Heart right ventricle (tissue), 16 donors: ENCODE measurements at regions not wholly inside any gene's neighbourhood (a gene's known extent, or its start where the extent isn't known, plus 50 kb on each side); places are given as distances from the start of the nearest gene placed in this dataset.

ENCODE experiments used
- ATAC-seq, 8 donors: fragments of 200-7000 bp; cut with Tn5 transposase; one replicate each; pipeline ENCODE4 v1.9.1; 2020; ENCODE audit warnings: mild to moderate bottlenecking in 8 of 8, moderate library complexity in 8 of 8, moderate number of reproducible peaks in 1 of 8
- DNase-seq, 2 donors: peaks; one replicate each; pipeline ENCODE4 v3.0.0-alpha.2; 2020
- H3K27ac ChIP-seq, 10 donors: fragments of 200-600 bp; sonication (generic) in 2 of 10; one replicate each; pipeline versions ENCODE4 v1.5.0 to v1.8.0; 2020 to 2022; ENCODE audit warnings: mild to moderate bottlenecking in 3 of 10
- H3K27me3 ChIP-seq, 7 donors: fragments of 200-600 bp; one replicate each; pipeline ENCODE4 v1.8.0; 2021 to 2022; ENCODE audit warnings: mild to moderate bottlenecking in 2 of 7
- H3K36me3 ChIP-seq, 9 donors: fragments of 200-600 bp; sonication (generic) in 1 of 9; one replicate each; pipeline versions ENCODE4 v1.5.0 to v1.8.0; 2020 to 2022; ENCODE audit warnings: mild to moderate bottlenecking in 2 of 9
- H3K4me1 ChIP-seq, 9 donors: fragments of 200-600 bp; sonication (generic) in 1 of 9; one replicate each; pipeline versions ENCODE4 v1.5.0 to v1.8.0; 2020 to 2022; ENCODE audit warnings: mild to moderate bottlenecking in 4 of 9
- H3K4me3 ChIP-seq, 10 donors: fragments of 200-600 bp; sonication (generic) in 2 of 10; one replicate each; pipeline versions ENCODE4 v1.5.0 to v1.8.0; 2020 to 2022; ENCODE audit warnings: mild to moderate bottlenecking in 7 of 10, moderate library complexity in 2 of 10
- H3K9me3 ChIP-seq, 11 donors: fragments of 200-600 bp in 10 of 11; sonication (generic) in 2 of 11; one replicate each; pipeline versions ENCODE4 v1.5.0 to v1.8.0; 2013 to 2022; ENCODE audit warnings: mild to moderate bottlenecking in 2 of 11, control low read depth in 1 of 11, moderate library complexity in 1 of 11
- CTCF ChIP-seq, 9 donors: fragments of 200-600 bp; sonication (generic) in 2 of 9; IDR thresholded peaks; one replicate each; pipeline versions ENCODE4 v1.5.0 to v1.8.0; 2021 to 2022; ENCODE audit warnings: antibody characterized with exemption in 9 of 9, mild to moderate bottlenecking in 5 of 9, moderate library complexity in 1 of 9
- WGBS, 2 donors: extraction: QIAGEN DNeasy Blood & Tissue Kit; methylation state at CpG; one replicate each; pipeline ENCODE4 v1.1.7; 2013; ENCODE audit warnings: inconsistent platforms in 1 of 2; 5-methylcytosine and 5-hydroxymethylcytosine counted together
- intact Hi-C, 10 donors: fragments of 100-400 bp; cut with DNase I; formaldehyde crosslinking; loops; one replicate each; pipeline versions ENCODE4 v1.11.1 to v1.14.2; 2022
- donor health status: Arrhythmogenic right ventricular cardiomyopathy.
- donor health status: ischemic (EF 13 %, LVEDD 7.1; RV severe dilation, severe dysfunction).
- donor health status: healthy with polysubstance abuse.
- donor health status: DM: no; HTN: yes; CAD: no.
- donor health status: DM: no; HTN: no; CAD: no.
- donor health status: ischemic (EF 25% LVEDD 6.9; RV normal size, moderate dysfunction).
- donor health status: ischemic (EF 25% LVEDD 5.7; RV mildly dilated, moderate dysfunction).
- donor health status: healthy.
- donor health status: DM: yes; HTN: yes; CAD: no.
- donor health status: Ischemic cardiomyopathy.
- donor health status: ischemic (EF 35%, LVEDD 5.7; RV mildly dilated, moderate dysfunction).
- donor health status: nonischemic (EF 11% LVEDD 7.7; RV severe dilation, severe dysfunction).
- donor health status: DM: yes; HTN: yes; CAD: no.
- donor health status: PGD.
- donor health status: ischemic (EF 29% LVEDD 5.4; RV normal size, mild dysfunction).
- donor health status: nonischemic (EF 23%, LVEDD 6.1; RV moderate dilation, normal function).

GRCh38 chr12:22799503-22799902 is 174.5 kb downstream of the ETNK1 start:
- ATAC-seq, result no peak
- H3K9me3 ChIP-seq, result peaks cover 0 to 6% (median 0%) of the 10 kb centered on the region in 11 donors
- intact Hi-C loops, result no loop called here

DNA sequence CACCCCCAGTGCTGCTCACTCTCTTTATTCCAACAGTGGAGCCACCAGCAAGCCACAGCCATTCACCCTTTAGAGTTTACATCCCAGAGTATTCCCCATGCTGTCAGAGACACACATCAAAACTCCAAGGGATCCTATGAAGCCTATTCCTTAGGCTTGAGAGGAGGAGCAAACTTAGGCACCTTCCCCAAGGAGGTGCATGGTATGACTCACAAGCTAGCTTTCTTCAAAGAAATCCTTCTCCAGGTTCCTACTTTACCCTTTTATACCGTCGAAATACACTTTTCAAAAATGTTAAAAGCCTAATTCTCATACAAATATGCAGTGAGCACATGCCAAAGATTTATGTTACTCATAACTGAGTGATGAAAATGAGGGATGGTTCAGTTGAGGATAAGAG is 175.4 kb downstream of the ETNK1 start:
- ATAC-seq, result no peak
- intact Hi-C loops, result no loop called here
- H3K36me3 ChIP-seq, result no peaks in the 10 kb centered on the region

More at GRCh38 chr12:22799503-22799902, 174.5 kb downstream of the ETNK1 start:
- H3K27me3 ChIP-seq, result no peaks in the 10 kb centered on the region
- no peaks in the 10 kb centered on the region for H3K36me3 ChIP-seq
- no peak overlapping the region for H3K27ac ChIP-seq
- no peaks in the 10 kb centered on the region for H3K4me1 ChIP-seq
- WGBS, 2 donors, result 80 to 82% methylated on average over 2 of the region's 2 CpGs
- no peak overlapping the region for H3K4me3 ChIP-seq
- no peak for TF ChIP-seq CTCF (IDR thresholded peaks at IDR 0.05)
- DNase-seq, result no peak

DNA sequence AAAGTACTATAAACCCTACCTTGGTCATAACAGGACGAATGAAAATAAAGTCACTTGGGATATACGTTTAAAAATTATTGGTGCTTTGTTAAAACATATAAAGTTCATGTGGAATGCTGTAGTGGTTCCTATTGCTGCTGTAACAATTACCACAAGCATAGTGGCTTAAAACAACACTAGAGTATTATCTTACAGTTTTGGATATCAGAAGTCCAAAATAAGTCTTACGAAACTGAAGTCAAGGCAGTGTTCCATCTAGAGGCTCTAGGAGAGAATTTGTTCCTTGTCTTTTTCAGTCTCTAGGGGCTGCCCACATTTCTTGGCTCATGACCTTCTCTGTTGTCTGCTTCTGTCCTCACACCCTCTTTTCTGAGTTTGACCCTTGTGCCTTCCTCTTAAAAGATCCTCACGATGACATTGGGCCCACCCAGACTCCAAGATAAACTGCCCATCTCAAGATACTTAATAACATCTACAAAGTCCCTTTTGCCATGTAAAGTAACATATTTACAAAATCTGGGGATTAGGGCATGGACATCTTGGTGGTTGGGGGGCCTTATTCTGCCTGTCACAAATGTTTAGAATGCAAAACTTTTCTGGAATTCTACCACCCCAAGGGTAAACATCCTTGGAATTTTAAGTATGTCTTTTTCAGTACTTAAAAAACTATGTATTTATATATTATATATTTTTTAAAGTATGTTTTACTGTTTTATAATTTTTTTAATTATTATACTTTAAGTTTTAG is 178.1 kb downstream of the ETNK1 start:
- 77 to 79% methylated on average over 4 of the region's 4 CpGs for WGBS, 2 donors

More for the DNA sequence above, 175.4 kb downstream of the ETNK1 start:
- H3K4me3 ChIP-seq, result no peak overlapping the region
- 82 to 88% methylated on average over 2 of the region's 2 CpGs for WGBS, 2 donors
- no peak overlapping the region for H3K27ac ChIP-seq
- H3K4me1 ChIP-seq, result no peaks in the 10 kb centered on the region
- H3K27me3 ChIP-seq, result no peaks in the 10 kb centered on the region
- TF ChIP-seq CTCF (IDR thresholded peaks at IDR 0.05), result no peak
- H3K9me3 ChIP-seq, result peaks cover 0 to 6% (median 0%) of the 10 kb centered on the region in 11 donors
- DNase-seq, result no peak

DNA sequence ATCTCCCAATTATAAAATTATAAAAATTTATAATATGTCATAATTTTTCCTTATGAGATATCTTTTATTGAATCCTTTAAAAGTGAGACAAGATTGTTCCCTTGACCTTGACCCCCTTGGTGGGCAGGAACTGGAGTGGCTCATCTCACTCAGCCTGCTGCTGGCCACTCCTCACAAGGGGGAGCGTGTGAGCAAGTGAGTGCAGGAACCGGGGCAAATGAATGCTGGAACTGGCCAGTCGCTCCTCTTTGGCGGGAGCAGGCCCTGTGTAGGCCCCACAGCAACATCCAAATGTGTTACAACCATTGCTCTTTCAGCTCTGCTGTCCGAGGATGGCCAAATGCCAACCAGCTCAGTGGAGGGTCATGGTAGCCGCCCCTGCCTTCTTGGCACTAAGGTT is 178.8 kb downstream of the ETNK1 start:
- ATAC-seq (no peak), DNase-seq (no peak)
- 84 to 89% methylated on average over 6 of the region's 6 CpGs for WGBS, 2 donors
- no peaks in the 10 kb centered on the region for H3K4me1 ChIP-seq
- no peak for TF ChIP-seq CTCF (IDR thresholded peaks at IDR 0.05)
- no peaks in the 10 kb centered on the region for H3K36me3 ChIP-seq
- intact Hi-C loops, result no loop called here
- H3K9me3 ChIP-seq, result peaks cover 0 to 6% (median 0%) of the 10 kb centered on the region in 11 donors
- H3K4me3 ChIP-seq, result no peak overlapping the region
- H3K27me3 ChIP-seq, result peaks cover 0 to under 1% (median 0%) of the 10 kb centered on the region in 7 donors
- no peak overlapping the region for H3K27ac ChIP-seq

More for the DNA sequence above, 178.1 kb downstream of the ETNK1 start:
- TF ChIP-seq CTCF (IDR thresholded peaks at IDR 0.05), result no peak
- no peak for ATAC-seq
- Histone ChIP-seq H3K4me3 (no peak overlapping the region), H3K4me1 (no peaks in the 10 kb centered on the region), H3K27me3 (no peaks in the 10 kb centered on the region), H3K36me3 (no peaks in the 10 kb centered on the region), H3K9me3 (peaks cover 0 to 6% (median 0%) of the 10 kb centered on the region in 11 donors), H3K27ac (no peak overlapping the region)
- intact Hi-C loops, result no loop called here
- DNase-seq, result no peak
